KMS-11 (cell line): ENCODE measurements at regions not wholly inside any gene's neighbourhood (a gene's known extent, or its start where the extent isn't known, plus 50 kb on each side); places are given as distances from the start of the nearest gene placed in this dataset.

Experiments
- H2AFZ ChIP-seq: fragments of 200-600 bp; sonication (generic); 2 replicates; pipeline ENCODE4 v1.6.1; 2016; ENCODE audit warnings: antibody characterized with exemption, mixed run types, low read depth
- H3K27ac ChIP-seq: fragments of 200-600 bp; sonication (generic); 2 replicates; pipeline ENCODE4 v1.6.1; 2016; ENCODE audit warnings: mild to moderate bottlenecking, mixed run types
- H3K27me3 ChIP-seq: fragments of 200-600 bp; sonication (generic); 2 replicates; pipeline ENCODE4 v1.6.1; 2017; ENCODE audit warnings: mild to moderate bottlenecking, low read depth, mixed run types, moderate library complexity; ENCODE audit not compliant: insufficient read depth
- H3K36me3 ChIP-seq: fragments of 200-600 bp; sonication (generic); 2 replicates; pipeline ENCODE4 v1.6.1; 2017; ENCODE audit warnings: mild to moderate bottlenecking, mixed run types; ENCODE audit not compliant: insufficient read depth
- H3K4me1 ChIP-seq: fragments of 200-600 bp; sonication (generic); 2 replicates; pipeline ENCODE4 v1.6.1; 2016; ENCODE audit warnings: mild to moderate bottlenecking, low read depth, mixed run types; ENCODE audit not compliant: poor library complexity, severe bottlenecking
- H3K4me2 ChIP-seq: fragments of 200-600 bp; sonication (generic); 2 replicates; pipeline ENCODE4 v1.7.0; 2016; ENCODE audit warnings: mild to moderate bottlenecking, mixed run types
- H3K4me3 ChIP-seq: fragments of 200-600 bp; sonication (generic); IDR thresholded peaks from 2 replicates; pipeline ENCODE4 v1.6.1; 2017; ENCODE audit warnings: low read depth, low read length, mixed read lengths; ENCODE audit not compliant: insufficient read depth
- H3K79me2 ChIP-seq: fragments of 200-600 bp; sonication (generic); 2 replicates; pipeline ENCODE4 v1.6.1; 2016; ENCODE audit warnings: low read depth, mixed run types; ENCODE audit not compliant: insufficient read depth
- H3K9ac ChIP-seq: fragments of 200-600 bp; sonication (generic); 2 replicates; pipeline ENCODE4 v1.6.1; 2016; ENCODE audit warnings: mild to moderate bottlenecking, mixed run types
- H4K20me1 ChIP-seq: fragments of 200-600 bp; sonication (generic); 2 replicates; pipeline ENCODE4 v1.6.1; 2016; ENCODE audit warnings: mild to moderate bottlenecking, mixed run types; ENCODE audit not compliant: insufficient read depth
- TF ChIP-seq, protein P1 (sequence below): fragments of 200-600 bp; sonication (generic); conservative IDR thresholded peaks from 2 replicates; pipeline ENCODE4 v1.6.1; 2017; ENCODE audit warnings: low read depth, mild to moderate bottlenecking, antibody characterized with exemption, low read length, moderate library complexity, mixed read lengths

DNA sequence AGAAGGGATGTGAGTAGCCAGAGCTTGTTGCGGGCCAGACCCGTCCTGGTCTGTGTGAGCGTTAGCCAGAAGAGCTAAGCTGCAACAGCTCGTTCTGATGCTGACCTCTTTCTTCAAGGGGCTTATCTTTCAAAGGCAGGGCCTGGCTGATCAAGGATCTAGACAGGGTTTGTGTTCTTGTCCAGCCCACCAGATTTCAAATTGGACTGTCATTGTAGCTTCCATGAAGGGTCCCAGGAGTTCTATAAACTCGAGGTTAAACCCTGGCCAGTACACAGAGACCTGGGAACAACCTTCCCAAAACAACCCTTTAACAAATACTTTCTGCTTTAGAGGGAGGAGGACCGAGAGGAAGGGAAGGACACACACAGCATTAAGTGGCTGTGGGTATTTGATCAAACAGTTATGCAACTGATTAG, 153.0 kb upstream of the TUT7 start:
- Histone ChIP-seq H3K4me2 (no peak overlapping the region), H3K27ac (no peak overlapping the region), H4K20me1 (no peaks in the 10 kb centered on the region), H2AFZ (no peak overlapping the region), H3K79me2 (no peaks in the 10 kb centered on the region), H3K36me3 (no peaks in the 10 kb centered on the region), H3K4me1 (no peaks in the 10 kb centered on the region), H3K27me3 (no peaks in the 10 kb centered on the region), H3K9ac (no peak overlapping the region), H3K4me3 (no peak overlapping the region)
- TF ChIP-seq, protein P1, sequence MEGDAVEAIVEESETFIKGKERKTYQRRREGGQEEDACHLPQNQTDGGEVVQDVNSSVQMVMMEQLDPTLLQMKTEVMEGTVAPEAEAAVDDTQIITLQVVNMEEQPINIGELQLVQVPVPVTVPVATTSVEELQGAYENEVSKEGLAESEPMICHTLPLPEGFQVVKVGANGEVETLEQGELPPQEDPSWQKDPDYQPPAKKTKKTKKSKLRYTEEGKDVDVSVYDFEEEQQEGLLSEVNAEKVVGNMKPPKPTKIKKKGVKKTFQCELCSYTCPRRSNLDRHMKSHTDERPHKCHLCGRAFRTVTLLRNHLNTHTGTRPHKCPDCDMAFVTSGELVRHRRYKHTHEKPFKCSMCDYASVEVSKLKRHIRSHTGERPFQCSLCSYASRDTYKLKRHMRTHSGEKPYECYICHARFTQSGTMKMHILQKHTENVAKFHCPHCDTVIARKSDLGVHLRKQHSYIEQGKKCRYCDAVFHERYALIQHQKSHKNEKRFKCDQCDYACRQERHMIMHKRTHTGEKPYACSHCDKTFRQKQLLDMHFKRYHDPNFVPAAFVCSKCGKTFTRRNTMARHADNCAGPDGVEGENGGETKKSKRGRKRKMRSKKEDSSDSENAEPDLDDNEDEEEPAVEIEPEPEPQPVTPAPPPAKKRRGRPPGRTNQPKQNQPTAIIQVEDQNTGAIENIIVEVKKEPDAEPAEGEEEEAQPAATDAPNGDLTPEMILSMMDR, result no peak

DNA sequence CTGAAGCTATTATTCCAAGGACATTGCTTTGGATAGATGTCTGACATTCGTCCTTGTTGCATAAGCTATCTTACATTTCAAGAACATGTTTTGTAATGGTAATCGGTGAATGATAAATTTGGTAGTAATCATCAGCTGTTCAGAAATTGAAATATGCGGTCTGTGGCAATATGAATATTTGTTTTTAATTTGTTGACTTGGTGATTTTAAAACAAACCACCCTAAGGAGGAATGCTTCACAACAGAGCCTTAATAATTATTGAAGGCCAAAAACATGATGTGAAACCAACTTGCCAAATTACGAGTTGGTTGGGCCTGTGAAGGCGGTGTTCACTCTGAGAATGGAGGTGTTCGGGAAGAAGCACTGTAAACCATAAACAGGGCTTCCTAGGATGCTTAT, 149.7 kb upstream of the TUT7 start:
- Histone ChIP-seq H3K36me3 (no peaks in the 10 kb centered on the region), H3K4me2 (no peak overlapping the region), H3K4me3 (no peak overlapping the region), H3K27me3 (no peaks in the 10 kb centered on the region), H3K9ac (no peak overlapping the region), H2AFZ (no peak overlapping the region), H3K27ac (no peak overlapping the region), H4K20me1 (no peaks in the 10 kb centered on the region), H3K4me1 (no peaks in the 10 kb centered on the region), H3K79me2 (no peaks in the 10 kb centered on the region)
- TF ChIP-seq, protein P1, result no peak

DNA sequence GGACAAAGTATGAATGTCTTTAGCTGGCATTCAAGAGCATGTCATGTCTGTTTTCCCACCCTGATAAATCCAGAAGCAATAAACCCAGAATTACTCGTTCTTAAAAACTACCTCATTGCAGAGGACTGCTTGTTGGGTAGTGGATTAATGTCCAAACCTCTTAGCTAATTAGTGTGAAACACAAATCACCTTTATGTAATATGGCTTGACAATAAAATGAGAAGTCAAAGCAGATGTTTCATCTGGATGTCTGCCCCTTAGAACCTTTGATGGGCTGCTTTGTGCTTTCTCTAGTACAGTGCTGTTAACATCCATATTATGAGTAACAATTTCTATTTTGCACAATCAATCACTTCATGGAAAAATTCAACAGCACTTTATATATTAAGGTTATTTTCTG, 149.1 kb upstream of the TUT7 start:
- no peak overlapping the region for H3K4me3 ChIP-seq
- TF ChIP-seq, protein P1, result no peak
- H3K27me3 ChIP-seq, result no peaks in the 10 kb centered on the region
- H3K9ac ChIP-seq, result no peak overlapping the region
- no peaks in the 10 kb centered on the region for H4K20me1 ChIP-seq
- no peak overlapping the region for H2AFZ ChIP-seq
- no peak overlapping the region for H3K27ac ChIP-seq
- H3K4me2 ChIP-seq, result no peak overlapping the region
- H3K36me3 ChIP-seq, result no peaks in the 10 kb centered on the region
- no peaks in the 10 kb centered on the region for H3K4me1 ChIP-seq
- H3K79me2 ChIP-seq, result no peaks in the 10 kb centered on the region

DNA sequence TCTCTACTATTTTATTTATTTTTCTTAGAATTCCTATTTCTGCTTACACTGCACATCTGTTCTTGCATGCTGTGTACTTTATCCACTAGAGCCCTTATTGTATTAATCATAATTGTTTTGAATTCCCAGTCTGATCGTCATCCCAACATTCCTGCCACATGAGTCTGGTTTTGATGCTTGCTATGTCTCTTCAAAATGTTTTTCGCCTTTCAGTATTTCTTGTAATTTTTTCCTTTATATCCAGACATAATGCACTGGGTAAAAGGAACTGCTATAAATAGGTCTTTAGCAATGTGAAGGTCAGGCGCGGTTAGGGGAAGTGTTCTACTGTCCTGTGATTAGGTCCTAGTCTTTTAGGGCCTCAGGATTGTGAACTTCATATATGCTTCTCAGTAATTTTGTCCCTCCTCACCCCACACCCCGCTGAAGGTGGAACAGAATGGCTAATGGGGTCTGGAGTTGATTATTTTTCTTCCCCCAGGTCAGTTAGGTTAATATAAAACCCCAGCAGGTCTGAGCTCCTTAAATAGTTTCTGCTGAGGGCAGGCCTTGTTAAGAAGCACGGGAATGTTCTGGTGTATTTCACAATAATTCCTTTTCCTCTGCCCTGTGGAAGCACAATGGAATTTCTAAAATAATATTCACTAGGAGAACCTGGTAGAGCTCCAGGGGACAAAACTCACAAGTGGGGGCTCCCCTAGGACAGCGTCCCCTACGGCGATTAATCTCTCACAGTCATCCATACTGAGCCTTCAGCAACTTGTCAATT, 146.6 kb upstream of the TUT7 start:
- Histone ChIP-seq H3K4me2 (no peak overlapping the region), H4K20me1 (no peaks in the 10 kb centered on the region), H3K27me3 (no peaks in the 10 kb centered on the region), H3K36me3 (no peaks in the 10 kb centered on the region), H3K4me1 (no peaks in the 10 kb centered on the region), H2AFZ (no peak overlapping the region), H3K27ac (no peak overlapping the region), H3K9ac (no peak overlapping the region), H3K79me2 (no peaks in the 10 kb centered on the region), H3K4me3 (no peak overlapping the region)
- TF ChIP-seq, protein P1, result no peak
